ENCODE measurements at regions not wholly inside any gene's neighbourhood (a gene's known extent, or its start where the extent isn't known, plus 50 kb on each side); places are given as distances from the start of the nearest gene placed in this dataset.

GRCh38 chr11:23556163-23556750, 696.0 kb upstream of the CCDC179 start:
- no peak overlapping the region for H3K4me3 ChIP-seq (ENCODE audit: low read depth, low read length)
- no peak for TF ChIP-seq CTCF (IDR thresholded peaks at IDR 0.05; ENCODE audit: insufficient read depth, low read depth, low read length)
- DNase-seq (ENCODE audit: low read depth): no peak

- H3K4me3 ChIP-seq (ENCODE audit: low read depth, low read length): no peak overlapping the region
- TF ChIP-seq CTCF (IDR thresholded peaks at IDR 0.05; ENCODE audit: insufficient read depth, low read depth, low read length): no peak
- no peak for DNase-seq (ENCODE audit: low read depth)
These were observed 703.3 kb upstream of the CCDC179 start for GRCh38 chr11:23563591-23563990.

- no peak for DNase-seq (ENCODE audit: low read depth)
- no peak overlapping the region for H3K4me3 ChIP-seq (ENCODE audit: low read depth, low read length)
- TF ChIP-seq CTCF (IDR thresholded peaks at IDR 0.05; ENCODE audit: insufficient read depth, low read depth, low read length): no peak
These were observed 704.1 kb upstream of the CCDC179 start for GRCh38 chr11:23564370-23564769.

GRCh38 chr11:23569134-23569533, 708.9 kb upstream of the CCDC179 start:
- no peak overlapping the region for H3K4me3 ChIP-seq (ENCODE audit: low read depth, low read length)
- DNase-seq (ENCODE audit: low read depth): no peak
- TF ChIP-seq CTCF (IDR thresholded peaks at IDR 0.05; ENCODE audit: insufficient read depth, low read depth, low read length): no peak

- no peak for TF ChIP-seq CTCF (IDR thresholded peaks at IDR 0.05; ENCODE audit: insufficient read depth, low read depth, low read length)
- DNase-seq (ENCODE audit: low read depth): no peak
- H3K4me3 ChIP-seq (ENCODE audit: low read depth, low read length): no peak overlapping the region
These were observed 709.3 kb upstream of the CCDC179 start for GRCh38 chr11:23569547-23569946.

GRCh38 chr11:23570828-23571227, 710.6 kb upstream of the CCDC179 start:
- no peak for TF ChIP-seq CTCF (IDR thresholded peaks at IDR 0.05; ENCODE audit: insufficient read depth, low read depth, low read length)
- no peak overlapping the region for H3K4me3 ChIP-seq (ENCODE audit: low read depth, low read length)
- DNase-seq (ENCODE audit: low read depth): no peak

- TF ChIP-seq CTCF (IDR thresholded peaks at IDR 0.05; ENCODE audit: insufficient read depth, low read depth, low read length): no peak
- DNase-seq (ENCODE audit: low read depth): no peak
- H3K4me3 ChIP-seq (ENCODE audit: low read depth, low read length): no peak overlapping the region
These were observed 713.2 kb upstream of the CCDC179 start for GRCh38 chr11:23573429-23573828.
